H1 (cell line): ENCODE measurements at regions not wholly inside any gene's neighbourhood (a gene's known extent, or its start where the extent isn't known, plus 50 kb on each side); places are given as distances from the start of the nearest gene placed in this dataset.
"Not testable (repeated sequence)": the region's sequence is repeated elsewhere in the genome, so short reads cannot be mapped to it uniquely, and the experiment has no call there.

Experiments used
- CTCF ChIA-PET: fragments of 300-600 bp; sonication (Branson Sonifier 250); formaldehyde crosslinking; loops from one replicate; lab custom pipeline; 2021; ENCODE audit not compliant: partially characterized antibody; lab: Charles Lee
- POLR2A ChIA-PET: fragments of 300-600 bp; sonication (Branson Sonifier 250); formaldehyde crosslinking; loops from one replicate; lab custom pipeline; 2021; ENCODE audit warnings: inconsistent platforms; ENCODE audit not compliant: partially characterized antibody; lab: Charles Lee
- DNase-seq, 2 experiments: peaks; one replicate each; pipeline versions ENCODE4 v3.0.0 to v3.0.0-alpha.2; 2010 to 2022; ENCODE audit warnings: low spot score in 2 of 2, low read depth in 1 of 2, mixed read lengths in 1 of 2
- FAIRE-seq: peaks from 2 replicates; lab custom pipeline; 2011; peaks lifted over from hg19 to GRCh38; lab: Jason Lieb, UNC
- H2AFZ ChIP-seq: 2 replicates; pipeline ENCODE4 v1.8.1; 2012; ENCODE audit warnings: low read length, inconsistent platforms
- H2AK5ac ChIP-seq: 2 replicates; pipeline ENCODE4 v1.6.1; 2013; ENCODE audit warnings: low read depth, low read length
- H2BK120ac ChIP-seq: replicated peaks from 2 replicates; pipeline ENCODE3; 2013; ENCODE audit warnings: low read depth, low read length, inconsistent platforms
- H2BK12ac ChIP-seq: 2 replicates; pipeline ENCODE4 v1.6.1; 2013; ENCODE audit warnings: low read depth, low read length
- H2BK15ac ChIP-seq: 2 replicates; pipeline ENCODE4 v1.6.1; 2013; ENCODE audit warnings: low read length
- H2BK20ac ChIP-seq: 2 replicates; pipeline ENCODE4 v1.6.1; 2013; ENCODE audit warnings: low read length
- H2BK5ac ChIP-seq: 2 replicates; pipeline ENCODE4 v1.6.1; 2013; ENCODE audit warnings: low read depth, low read length
- H3K14ac ChIP-seq: 2 replicates; pipeline ENCODE4 v1.6.1; 2013; ENCODE audit warnings: inconsistent platforms; ENCODE audit not compliant: insufficient read length
- H3K18ac ChIP-seq: 2 replicates; pipeline ENCODE4 v1.6.1; 2013; ENCODE audit warnings: low read length; ENCODE audit errors: extremely low read depth
- H3K23ac ChIP-seq: 2 replicates; pipeline ENCODE4 v1.6.1; 2013; ENCODE audit warnings: inconsistent platforms; ENCODE audit not compliant: insufficient read length
- H3K23me2 ChIP-seq: 2 replicates; pipeline ENCODE4 v1.6.1; 2013; ENCODE audit warnings: low read depth, low read length
- H3K27ac ChIP-seq: 2 replicates; pipeline ENCODE4 v1.6.1; 2011; ENCODE audit warnings: low read depth, low read length, inconsistent platforms
- H3K27me3 ChIP-seq, 4 experiments: replicated peaks in 1 of 4; 1 replicate in 1 of 4; 2 replicates in 3 of 4; pipeline versions ENCODE4 v1.6.1 to v1.8.1; 2011 to 2013; ENCODE audit warnings: low read length in 3 of 4, mild to moderate bottlenecking in 3 of 4, inconsistent platforms in 2 of 4, mixed read lengths in 2 of 4, moderate library complexity in 1 of 4; ENCODE audit not compliant: control insufficient read depth in 3 of 4, insufficient read depth in 3 of 4; ENCODE audit errors: extremely low read depth in 1 of 4
- H3K36me3 ChIP-seq, 4 experiments: 2 replicates each; pipeline versions ENCODE4 v1.6.1 to v1.8.1; 2011 to 2013; ENCODE audit warnings: mild to moderate bottlenecking in 4 of 4, low read length in 3 of 4, moderate library complexity in 2 of 4, control low read depth in 1 of 4, inconsistent platforms in 1 of 4; ENCODE audit not compliant: insufficient read depth in 4 of 4, control insufficient read depth in 2 of 4
- H3K4ac ChIP-seq: replicated peaks from 2 replicates; pipeline ENCODE3; 2013; ENCODE audit warnings: low read length, low read depth, mixed read lengths, inconsistent platforms; ENCODE audit not compliant: insufficient read length
- H3K4me1 ChIP-seq, 4 experiments: replicated peaks in 1 of 4; 1 replicate in 1 of 4; 2 replicates in 3 of 4; pipeline versions ENCODE4 v1.6.1 to v1.8.1; 2011 to 2013; ENCODE audit warnings: low read length in 3 of 4, inconsistent platforms in 2 of 4, mixed read lengths in 1 of 4; ENCODE audit not compliant: insufficient read depth in 4 of 4, control insufficient read depth in 3 of 4
- H3K4me2 ChIP-seq, 2 experiments: 2 replicates each; pipeline versions ENCODE4 v1.6.1 to v1.8.1; 2011 to 2013; ENCODE audit warnings: low read depth in 2 of 2, low read length in 2 of 2, control low read depth in 1 of 2, inconsistent platforms in 1 of 2, mild to moderate bottlenecking in 1 of 2; ENCODE audit not compliant: insufficient read depth in 1 of 2
- H3K4me3 ChIP-seq, 4 experiments: fragments of 200-600, 300-600 bp in 1 of 4; sonication (generic), shearing (Covaris generic), sonication (Bioruptor Twin) in 1 of 4; 2 replicates each; pipeline versions ENCODE4 v1.5.1 to v1.8.1; 2011 to 2016; ENCODE audit warnings: low read length in 4 of 4, low read depth in 3 of 4, control low read depth in 2 of 4, inconsistent platforms in 2 of 4, mild to moderate bottlenecking in 2 of 4, mixed read lengths in 1 of 4, moderate library complexity in 1 of 4; ENCODE audit not compliant: insufficient read depth in 2 of 4; ENCODE audit errors: extremely low read depth in 1 of 4
- H3K56ac ChIP-seq: replicated peaks from 2 replicates; pipeline ENCODE3; 2013; ENCODE audit warnings: low read depth, mild to moderate bottlenecking, mixed read lengths, low read length, inconsistent platforms; ENCODE audit not compliant: insufficient read length
- H3K79me1 ChIP-seq: 2 replicates; pipeline ENCODE4 v1.6.1; 2013; ENCODE audit warnings: low read depth, low read length, control low read depth
- H3K79me2 ChIP-seq, 2 experiments: 2 replicates each; pipeline versions ENCODE4 v1.6.1 to v1.8.1; 2012 to 2013; ENCODE audit warnings: low read length in 2 of 2, mild to moderate bottlenecking in 2 of 2, inconsistent platforms in 1 of 2; ENCODE audit not compliant: insufficient read depth in 2 of 2, control insufficient read depth in 1 of 2
- H3K9ac ChIP-seq, 4 experiments: replicated peaks in 1 of 4; 1 replicate in 1 of 4; 2 replicates in 3 of 4; pipeline versions ENCODE4 v1.6.1 to v1.8.1; 2011 to 2013; ENCODE audit warnings: low read depth in 3 of 4, low read length in 3 of 4, control low read depth in 2 of 4, mild to moderate bottlenecking in 2 of 4, moderate library complexity in 2 of 4, inconsistent platforms in 1 of 4; ENCODE audit errors: extremely low read depth in 1 of 4
- H3K9me3 ChIP-seq, 2 experiments: 2 replicates each; pipeline versions ENCODE4 v1.6.1 to v1.8.1; 2012 to 2013; ENCODE audit warnings: mild to moderate bottlenecking in 2 of 2, moderate library complexity in 2 of 2, control low read depth in 1 of 2, inconsistent platforms in 1 of 2, low read depth in 1 of 2, low read length in 1 of 2, mixed read lengths in 1 of 2; ENCODE audit not compliant: insufficient read depth in 2 of 2
- H4K20me1 ChIP-seq, 2 experiments: replicated peaks in 1 of 2; 2 replicates each; pipeline versions ENCODE3 to v1.8.1; 2011 to 2013; ENCODE audit warnings: inconsistent platforms in 2 of 2, low read length in 2 of 2, mild to moderate bottlenecking in 1 of 2; ENCODE audit not compliant: insufficient read depth in 2 of 2, control insufficient read depth in 1 of 2
- H4K5ac ChIP-seq: 2 replicates; pipeline ENCODE4 v1.6.1; 2013; ENCODE audit warnings: low read length, low read depth, mixed read lengths, inconsistent platforms; ENCODE audit not compliant: insufficient read length
- H4K8ac ChIP-seq: 2 replicates; pipeline ENCODE4 v1.8.0; 2013; ENCODE audit warnings: mild to moderate bottlenecking, moderate library complexity, low read length, inconsistent platforms; ENCODE audit not compliant: insufficient read depth; ENCODE audit errors: extremely low read depth
- H4K91ac ChIP-seq: replicated peaks from 2 replicates; pipeline ENCODE3; 2013; ENCODE audit warnings: low read length, mixed read lengths, inconsistent platforms; ENCODE audit not compliant: insufficient read length
- WGBS, 2 experiments: shearing (Covaris generic) in 1 of 2; methylation state at CpG; one replicate each; pipeline versions ENCODE4 v1.1.6 to v1.1.7; 2013 to 2015; ENCODE audit warnings: low lambda C conversion rate in 2 of 2, mixed read lengths in 2 of 2, inconsistent platforms in 1 of 2, low coverage in 1 of 2, missing lambda C conversion rate in 1 of 2; ENCODE audit not compliant: insufficient replicate concordance in 2 of 2, insufficient coverage in 1 of 2, insufficient read length in 1 of 2; ENCODE audit errors: extremely low coverage in 1 of 2, missing lambda C conversion rate in 1 of 2; 5-methylcytosine and 5-hydroxymethylcytosine counted together

DNA sequence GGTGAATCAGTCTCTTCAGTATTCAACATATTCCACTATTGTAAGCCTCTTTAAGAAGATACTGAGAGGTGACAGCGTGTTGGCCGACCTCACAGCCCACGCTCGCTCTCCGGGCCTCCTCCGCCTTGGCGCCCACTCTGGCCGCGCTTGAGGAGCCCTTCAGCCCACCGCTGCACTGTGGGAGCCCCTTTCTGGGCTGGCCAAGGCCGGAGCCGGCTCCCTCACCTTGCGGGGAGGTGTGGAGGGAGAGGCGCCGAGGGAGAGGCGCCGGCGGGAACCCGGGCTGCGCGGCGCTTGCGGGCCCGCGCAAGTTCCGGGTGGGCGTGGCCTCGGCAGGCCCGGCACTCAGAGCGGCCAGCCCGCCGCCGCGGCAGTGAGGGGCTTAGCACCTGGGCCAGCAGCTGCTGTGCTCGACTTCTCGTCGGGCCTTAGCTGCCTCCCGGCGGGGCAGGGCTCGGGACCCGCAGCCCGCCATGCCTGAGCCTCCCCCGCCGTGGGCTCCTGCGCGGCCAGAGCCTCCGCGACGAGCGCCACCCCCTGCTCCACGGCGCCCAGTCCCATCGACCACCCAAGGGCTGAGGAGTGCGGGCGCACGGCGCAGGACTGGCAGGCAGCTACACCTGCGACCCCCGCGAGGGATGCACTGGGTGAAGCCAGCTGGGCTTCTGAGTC is 306.4 kb downstream of the SEMA3D start:
- H3K79me2 ChIP-seq, H2BK5ac ChIP-seq, H3K27ac ChIP-seq, POLR2A ChIA-PET, H3K56ac ChIP-seq, H3K79me1 ChIP-seq, H2AFZ ChIP-seq, H4K5ac ChIP-seq, H3K4me2 ChIP-seq, H2BK15ac ChIP-seq, H2BK12ac ChIP-seq, H3K23ac ChIP-seq, FAIRE-seq, H3K9ac ChIP-seq, H4K91ac ChIP-seq, DNase-seq, H3K4me1 ChIP-seq, H2BK120ac ChIP-seq, H3K18ac ChIP-seq, H3K4ac ChIP-seq, H3K36me3 ChIP-seq, H3K23me2 ChIP-seq, H4K20me1 ChIP-seq, H3K27me3 ChIP-seq, H3K4me3 ChIP-seq, H3K9me3 ChIP-seq, H3K14ac ChIP-seq, H2AK5ac ChIP-seq, H2BK20ac ChIP-seq, H4K8ac ChIP-seq: not testable (repeated sequence)
- 96% methylated on average over 41 of the region's 60 CpGs; no CpG with 5 or more reads in 1 of the 2 experiments for whole genome bisulfite sequencing, 2 experiments
- CTCF ChIA-PET = interaction anchor here (0.5 kb wide), 1 partner anchor 50 kb away, joined by 4 read pairs; no protein-coding TSS in a partner anchor
